ENCODE measurements at regions not wholly inside any gene's neighbourhood (a gene's known extent, or its start where the extent isn't known, plus 50 kb on each side); places are given as distances from the start of the nearest gene placed in this dataset.

DNA sequence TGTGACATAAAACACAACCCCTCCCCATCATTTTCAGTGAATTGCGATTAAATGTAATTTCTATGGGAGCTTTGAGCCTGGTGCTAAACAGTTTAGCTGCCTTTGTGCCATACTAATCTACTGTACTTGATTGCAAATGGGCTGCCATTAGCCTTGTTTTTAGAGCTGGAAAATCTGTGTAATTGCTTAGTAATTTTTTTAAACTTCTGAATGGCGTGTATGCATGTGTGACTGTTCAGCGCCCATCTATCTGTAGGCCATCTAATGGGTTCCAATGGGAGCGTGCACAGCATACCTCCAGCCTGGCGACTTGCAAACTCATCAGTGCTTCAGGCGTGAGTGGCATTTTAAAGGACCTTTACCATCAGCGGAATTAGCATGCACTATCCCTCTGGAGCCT is 142.7 kb upstream of the KIRREL3 start:
- DNase-seq (ENCODE audit: low read depth in 2 of 2): no peak

DNA sequence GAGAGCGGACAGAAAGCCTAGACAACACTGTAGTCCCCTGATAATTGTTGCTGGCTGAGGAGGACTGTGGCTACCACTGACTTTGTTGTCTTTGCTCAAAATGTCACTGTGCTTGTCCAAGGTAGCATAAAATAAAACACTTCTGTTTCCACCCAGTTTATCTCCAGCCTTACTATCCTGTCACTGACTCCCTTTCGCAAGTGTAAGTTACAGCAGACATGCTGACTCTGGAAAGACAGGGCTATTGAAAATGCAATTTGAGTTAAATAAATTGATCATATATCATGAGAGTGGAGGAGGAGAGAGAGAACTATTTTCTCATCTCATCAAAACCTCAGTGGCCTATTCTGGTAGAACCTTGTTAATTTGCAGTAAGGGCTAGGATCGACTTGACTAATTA is 138.0 kb upstream of the KIRREL3 start:
- no peak for DNase-seq (ENCODE audit: low read depth in 2 of 2)

GRCh38 chr11:127137771-127138280 is 137.3 kb upstream of the KIRREL3 start:
- DNase-seq (ENCODE audit: low read depth in 2 of 2): no peak

- DNase-seq (ENCODE audit: low read depth in 2 of 2): no peak
Measured at GRCh38 chr11:127136438-127136837, 135.9 kb upstream of the KIRREL3 start.

DNA sequence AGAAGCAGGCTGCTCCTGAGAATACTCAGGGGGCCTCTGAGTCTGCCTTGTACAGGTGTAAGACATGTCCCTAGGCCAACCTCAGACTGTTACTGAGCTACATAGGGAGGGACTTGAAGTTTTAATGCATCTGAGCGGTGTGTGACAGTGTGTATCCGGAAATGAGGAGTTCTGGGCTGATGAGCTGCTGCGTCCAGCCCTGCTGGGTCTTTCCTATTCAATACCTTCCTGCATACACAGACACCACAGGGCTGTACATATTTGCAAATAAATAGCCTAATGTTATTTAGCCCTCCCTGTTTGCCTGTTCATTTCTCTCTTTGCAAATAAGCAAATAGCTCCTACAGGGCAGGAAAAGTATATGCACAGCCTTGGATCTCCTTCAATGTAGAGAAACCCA is 134.7 kb upstream of the KIRREL3 start:
- no peak for DNase-seq (ENCODE audit: low read depth in 2 of 2)

GRCh38 chr11:127133061-127133460 is 132.5 kb upstream of the KIRREL3 start:
- DNase-seq (ENCODE audit: low read depth in 2 of 2): no peak

GRCh38 chr11:127130321-127130720 is 129.8 kb upstream of the KIRREL3 start:
- DNase-seq (ENCODE audit: low read depth in 2 of 2): no peak

GRCh38 chr11:127126986-127127385 is 126.4 kb upstream of the KIRREL3 start:
- no peak for DNase-seq (ENCODE audit: low read depth in 2 of 2)

GRCh38 chr11:127119356-127119755 is 118.8 kb upstream of the KIRREL3 start:
- no peak for DNase-seq (ENCODE audit: low read depth in 2 of 2)

DNA sequence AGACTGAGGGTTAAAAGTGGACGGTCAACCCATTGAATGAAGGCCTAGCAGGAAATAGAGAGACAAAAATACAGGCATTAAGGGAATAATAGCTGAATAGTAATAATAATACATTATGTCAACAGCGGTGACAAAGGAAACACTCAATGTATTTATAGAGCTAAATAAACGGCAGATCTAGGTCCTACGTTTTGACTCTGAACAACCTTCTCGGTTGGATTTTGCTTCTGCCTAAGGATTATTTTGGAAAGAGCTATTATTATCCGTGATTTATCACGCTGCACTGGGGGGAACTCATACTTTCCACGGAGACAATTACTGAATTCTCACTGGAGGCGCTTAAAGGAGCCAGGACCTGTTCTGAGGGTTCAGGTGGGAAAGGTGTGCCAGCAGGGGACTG is 118.2 kb upstream of the KIRREL3 start:
- DNase-seq (ENCODE audit: low read depth in 2 of 2): no peak

DNA sequence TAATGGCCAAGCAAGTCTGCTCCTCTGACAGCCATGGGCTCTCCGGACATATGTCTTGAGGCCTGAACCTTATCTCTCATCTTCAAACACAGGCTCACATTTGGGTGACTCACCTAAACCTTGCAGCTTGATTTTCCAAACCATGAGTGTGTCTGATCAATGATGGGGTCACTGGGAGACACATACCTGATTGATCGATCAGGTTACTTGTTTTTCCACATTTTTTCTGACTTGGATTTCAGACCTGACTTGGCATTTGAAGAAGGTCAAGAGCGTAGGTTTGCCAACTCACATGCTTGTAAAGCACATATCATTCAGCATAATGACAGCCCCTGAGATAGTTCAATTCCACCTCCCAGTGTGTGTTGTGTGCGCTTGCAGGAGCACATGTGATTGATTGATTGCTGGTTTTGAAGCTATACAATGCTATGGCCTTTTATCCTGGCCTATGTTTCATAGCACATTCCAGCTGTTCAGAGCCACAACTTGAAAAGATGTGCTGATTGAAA is 116.7 kb upstream of the KIRREL3 start:
- DNase-seq (ENCODE audit: low read depth in 2 of 2): no peak

DNA sequence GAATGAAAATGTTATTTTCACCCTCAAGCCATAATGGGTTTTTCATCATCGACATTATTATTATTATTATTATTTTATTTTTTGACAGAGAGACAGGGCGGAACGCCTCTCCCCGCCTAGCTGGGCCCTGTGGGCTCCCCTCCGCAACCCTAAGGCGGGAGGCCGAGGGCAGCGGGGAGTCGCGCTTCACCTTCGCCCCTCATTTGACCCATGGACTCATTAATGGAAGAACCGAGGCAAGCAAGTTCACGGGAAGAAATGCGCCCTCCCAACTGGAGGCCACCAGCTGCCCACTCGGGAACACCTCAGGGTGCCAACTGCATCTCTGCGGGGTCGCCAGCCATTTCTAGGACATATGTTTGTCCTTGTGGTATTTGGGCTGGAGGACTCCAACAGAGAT is 115.3 kb upstream of the KIRREL3 start:
- no peak for DNase-seq (ENCODE audit: low read depth in 2 of 2)

DNA sequence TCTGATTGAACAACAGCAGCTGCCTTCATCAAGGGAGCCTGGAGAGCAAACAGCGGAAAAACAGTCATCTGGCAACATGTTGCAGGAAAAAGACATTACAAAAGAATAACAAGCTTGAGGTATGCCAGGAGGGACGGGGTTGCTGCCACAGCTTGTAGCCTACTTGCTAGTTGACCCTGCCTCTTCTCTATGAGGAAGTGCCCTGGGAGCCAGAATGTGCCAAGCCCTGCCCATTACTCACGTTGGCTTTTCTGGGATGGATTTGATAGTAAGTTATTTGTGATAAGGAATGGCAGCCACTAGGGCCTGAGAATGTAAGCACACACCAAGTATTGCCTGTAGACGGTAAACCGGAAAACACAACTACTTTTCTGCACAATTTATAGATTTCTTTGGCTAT is 113.5 kb upstream of the KIRREL3 start:
- DNase-seq (ENCODE audit: low read depth in 2 of 2): no peak

GRCh38 chr11:127110542-127110941 is 110.0 kb upstream of the KIRREL3 start:
- no peak for DNase-seq (ENCODE audit: low read depth in 2 of 2)

- DNase-seq (ENCODE audit: low read depth in 2 of 2): no peak
Measured at GRCh38 chr11:127109796-127110480, 109.4 kb upstream of the KIRREL3 start.

- DNase-seq (ENCODE audit: low read depth in 2 of 2): no peak
Measured at GRCh38 chr11:127108838-127109237, 108.3 kb upstream of the KIRREL3 start.

GRCh38 chr11:127106938-127107337 is 106.4 kb upstream of the KIRREL3 start:
- no peak for DNase-seq (ENCODE audit: low read depth in 2 of 2)

GRCh38 chr11:127105593-127106541 is 105.3 kb upstream of the KIRREL3 start:
- DNase-seq (ENCODE audit: low read depth in 2 of 2): no peak

DNA sequence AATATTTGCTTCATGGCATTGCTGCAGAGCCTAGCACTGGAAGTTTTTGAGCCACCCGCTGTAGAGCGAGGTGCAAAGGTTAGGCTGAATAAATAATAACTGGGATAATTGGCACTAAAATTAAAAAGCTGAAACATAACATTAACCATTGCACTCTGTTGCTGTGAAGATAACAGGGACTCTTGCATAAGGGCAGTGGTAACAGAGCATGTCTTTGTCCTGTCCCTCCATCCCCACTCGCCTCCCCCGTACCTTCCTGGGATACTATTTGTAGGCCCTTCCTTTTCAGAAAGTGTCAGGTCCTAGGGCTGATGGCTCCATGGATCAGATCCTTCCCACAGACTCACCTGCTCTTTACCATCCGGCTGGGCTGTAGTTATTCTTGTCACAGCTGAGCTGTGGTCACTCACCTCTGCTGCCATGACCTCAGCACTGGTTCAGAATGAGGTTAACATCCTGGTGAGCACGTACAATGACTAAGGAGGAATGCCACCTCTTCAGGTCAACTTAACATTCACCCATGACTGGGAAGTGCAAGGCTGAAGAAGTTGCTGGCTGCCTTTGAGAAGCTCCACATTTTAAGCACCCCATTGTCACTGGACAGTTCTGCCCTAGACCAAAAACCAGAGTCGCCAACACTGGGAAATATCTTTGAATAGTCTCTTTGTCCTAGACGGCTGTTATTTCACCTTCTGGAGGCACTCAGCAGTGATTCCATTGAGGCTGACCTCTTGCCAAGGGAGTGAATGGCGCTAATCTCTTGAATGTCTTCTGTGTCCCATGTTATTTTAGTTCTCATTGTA is 103.2 kb upstream of the KIRREL3 start:
- no peak for DNase-seq (ENCODE audit: low read depth in 2 of 2)

- DNase-seq (ENCODE audit: low read depth in 2 of 2): no peak
Measured at GRCh38 chr11:127098684-127099083, 98.1 kb upstream of the KIRREL3 start.

DNA sequence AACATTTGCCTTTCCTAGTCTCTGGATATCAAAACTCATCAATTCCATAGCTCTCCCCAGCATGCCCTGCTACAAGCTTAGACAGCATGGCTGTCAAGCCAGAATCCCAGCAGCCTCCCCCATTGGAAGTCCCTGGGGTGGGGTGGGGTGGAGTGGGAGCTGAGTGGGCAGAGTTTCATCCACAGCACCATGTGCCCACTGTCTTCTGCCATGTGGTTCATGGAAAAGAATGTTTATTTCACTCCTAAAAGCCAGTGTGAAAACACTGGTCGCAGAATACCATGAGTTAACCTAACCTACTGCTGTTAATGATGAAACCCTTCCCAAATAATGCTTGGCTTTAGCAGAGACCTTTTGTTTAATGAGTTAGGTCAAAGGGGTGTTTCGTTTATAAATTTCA is 80.2 kb upstream of the KIRREL3 start:
- no peak for DNase-seq (ENCODE audit: low read depth in 2 of 2)

DNA sequence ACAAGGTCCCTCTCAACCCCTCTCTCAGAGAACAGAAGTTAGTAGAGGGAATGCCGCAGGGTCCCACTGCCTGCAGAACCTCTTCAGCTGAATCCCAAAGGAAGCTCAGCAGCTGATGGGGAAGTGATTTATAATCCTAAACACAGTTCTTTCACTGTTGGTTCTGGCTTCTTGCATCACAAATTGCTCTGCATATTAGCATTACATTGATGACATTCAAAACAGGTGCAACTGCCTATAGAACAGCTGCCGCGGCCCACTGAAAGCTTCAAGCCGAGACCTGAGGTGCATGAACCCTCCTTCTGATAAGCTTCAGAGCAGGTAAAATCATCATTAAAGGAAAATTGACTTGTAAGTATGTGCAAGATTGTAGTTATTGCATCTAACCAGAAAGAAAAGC is 75.2 kb upstream of the KIRREL3 start:
- DNase-seq (ENCODE audit: low read depth in 2 of 2): no peak
